Left ventricle myocardium superior (tissue), 1 donor: ENCODE measurements at regions not wholly inside any gene's neighbourhood (a gene's known extent, or its start where the extent isn't known, plus 50 kb on each side); places are given as distances from the start of the nearest gene placed in this dataset.
A peak's percentile ranks its signal among the peaks of the same experiment; 100 is the strongest.
"Not testable (repeated sequence)": the region's sequence is repeated elsewhere in the genome, so short reads cannot be mapped to it uniquely, and the experiment has no call there.

Experiments
- ATAC-seq: fragments of 200-7000 bp; cut with Tn5 transposase; one replicate; pipeline ENCODE4 v1.9.1; 2020; ENCODE audit warnings: mild to moderate bottlenecking, moderate library complexity
- DNase-seq: peaks from one replicate; pipeline ENCODE4 v3.0.0-alpha.2; 2020
- intact Hi-C: fragments of 100-400 bp; cut with micrococcal nuclease; formaldehyde crosslinking; loops from one replicate; pipeline ENCODE4 v1.11.0; 2022
- donor health status: DM: no; HTN: yes; CAD: no; lungs with severe emphysema.

GRCh38 chrX:54615109-54615508 lies 85.1 kb downstream of the GNL3L start:
- no peak for ATAC-seq
- DNase-seq = no peak
- intact Hi-C loops = no loop called here

GRCh38 chrX:54633641-54634040 lies 103.6 kb downstream of the GNL3L start:
- DNase-seq (no peak), ATAC-seq (peak; percentile 25)
- intact Hi-C loops = no loop called here

- DNase-seq (no peak), ATAC-seq (no peak)
- intact Hi-C loops = no loop called here
These were observed 109.0 kb downstream of the GNL3L start for GRCh38 chrX:54639018-54639345.

GRCh38 chrX:54639346-54640102 lies 109.5 kb downstream of the GNL3L start:
- DNase-seq (peak; percentile 95), ATAC-seq (peak; percentile 98)
- intact Hi-C loops = no loop called here

- intact Hi-C loops = no loop called here
- ATAC-seq = no peak
- DNase-seq = no peak
These were observed 110.2 kb downstream of the GNL3L start for GRCh38 chrX:54640103-54640690.

GRCh38 chrX:54640736-54641135 lies 110.7 kb downstream of the GNL3L start:
- no peak for DNase-seq
- intact Hi-C loops = no loop called here
- ATAC-seq = no peak

- ATAC-seq = no peak
- intact Hi-C loops = no loop called here
These were observed 111.5 kb downstream of the GNL3L start for GRCh38 chrX:54641530-54641929.

GRCh38 chrX:54647607-54648006 lies 117.6 kb downstream of the GNL3L start:
- intact Hi-C loops, DNase-seq, ATAC-seq: not testable (repeated sequence)

More at GRCh38 chrX:54641530-54641929, 111.5 kb downstream of the GNL3L start:
- DNase-seq = no peak

GRCh38 chrX:54659547-54659946 lies 129.5 kb downstream of the GNL3L start:
- intact Hi-C loops = no loop called here
- no peak for DNase-seq
- ATAC-seq = no peak

GRCh38 chrX:54675762-54676161 lies 122.3 kb downstream of the ITIH6 start:
- intact Hi-C loops = no loop called here
- ATAC-seq (no peak), DNase-seq (no peak)

GRCh38 chrX:54695231-54695630 lies 102.8 kb downstream of the ITIH6 start:
- DNase-seq (no peak), ATAC-seq (no peak)
- intact Hi-C loops = no loop called here

- no peak for DNase-seq
- intact Hi-C loops = no loop called here
- ATAC-seq = no peak
These were observed 102.1 kb downstream of the ITIH6 start for GRCh38 chrX:54695816-54696487.
